Natural killer cell (primary cell): ENCODE measurements at regions not wholly inside any gene's neighbourhood (a gene's known extent, or its start where the extent isn't known, plus 50 kb on each side); places are given as distances from the start of the nearest gene placed in this dataset.

ENCODE experiments used
- ATAC-seq, 3 donors: fragments of 150-1000 bp in 2 of 3; fragments of 200-7000 bp in 1 of 3; cut with Tn5 transposase; 1 replicate in 1 of 3; 2 replicates in 2 of 3; pipeline ENCODE4 v1.10.0; 2021; ENCODE audit warnings: mild to moderate bottlenecking in 2 of 3, moderate library complexity in 2 of 3
- DNase-seq, 2 donors: peaks; one replicate each; pipeline versions ENCODE4 v3.0.0 to v3.0.0-alpha.2; 2013 to 2021; ENCODE audit warnings: mixed read lengths in 1 of 2
- H3K27ac ChIP-seq: one replicate; pipeline ENCODE4 v1.5.1; 2013; ENCODE audit warnings: mild to moderate bottlenecking, low read length
- H3K27me3 ChIP-seq: one replicate; pipeline ENCODE4 v1.6.1; 2013; ENCODE audit warnings: low read length; ENCODE audit not compliant: control insufficient read depth, insufficient read depth
- H3K36me3 ChIP-seq: one replicate; pipeline ENCODE4 v1.6.1; 2013; ENCODE audit warnings: low read length; ENCODE audit not compliant: control insufficient read depth, insufficient read depth
- H3K4me1 ChIP-seq: one replicate; pipeline ENCODE4 v1.6.1; 2013; ENCODE audit warnings: low read length; ENCODE audit not compliant: control insufficient read depth, insufficient read depth
- H3K4me3 ChIP-seq: one replicate; pipeline ENCODE4 v1.5.1; 2013; ENCODE audit warnings: low read length
- H3K9me3 ChIP-seq: one replicate; pipeline ENCODE4 v1.6.1; 2013; ENCODE audit warnings: low read length; ENCODE audit not compliant: control insufficient read depth, insufficient read depth
- H3K27ac Mint-ChIP-seq, 2 donors: one replicate each; pipeline ENCODE4 v1.8.0; 2022; ENCODE audit warnings: mild to moderate bottlenecking in 2 of 2, mixed read lengths in 2 of 2, moderate library complexity in 1 of 2
- H3K27me3 Mint-ChIP-seq, 2 donors: one replicate each; pipeline ENCODE4 v1.8.0; 2022; ENCODE audit warnings: low read depth in 2 of 2, mixed read lengths in 2 of 2
- H3K36me3 Mint-ChIP-seq: one replicate; pipeline ENCODE4 v1.8.0; 2022; ENCODE audit warnings: mixed read lengths
- H3K4me1 Mint-ChIP-seq, 2 donors: one replicate each; pipeline ENCODE4 v1.8.0; 2022; ENCODE audit warnings: mixed read lengths in 2 of 2
- H3K4me3 Mint-ChIP-seq: one replicate; pipeline ENCODE4 v1.8.0; 2022; ENCODE audit warnings: mild to moderate bottlenecking, moderate library complexity, mixed read lengths
- H3K9me3 Mint-ChIP-seq, 2 donors: one replicate each; pipeline ENCODE4 v1.8.0; 2022; ENCODE audit warnings: mixed read lengths in 2 of 2
- WGBS: methylation state at CpG from one replicate; pipeline ENCODE4 v1.1.7; 2013; ENCODE audit warnings: missing lambda C conversion rate; ENCODE audit not compliant: insufficient coverage; 5-methylcytosine and 5-hydroxymethylcytosine counted together
- intact Hi-C: fragments of 100-400 bp; cut with micrococcal nuclease; formaldehyde crosslinking; loops from one replicate; pipeline ENCODE4 v1.14.2; 2022
- TF ChIP-seq, protein P1 (sequence below): fragments of 200-600 bp; IDR thresholded peaks from one replicate; pipeline ENCODE4 v1.8.0; 2022; ENCODE audit warnings: antibody characterized with exemption

GRCh38 chr21:28592205-28592865 is 400.3 kb downstream of the LTN1 start:
- Histone ChIP-seq H3K4me3 (no peak overlapping the region), H3K36me3 (no peaks in the 10 kb centered on the region), H3K4me1 (no peaks in the 10 kb centered on the region), H3K27ac (no peak overlapping the region), H3K27me3 (no peaks in the 10 kb centered on the region), H3K9me3 (no peaks in the 10 kb centered on the region)
- Mint-ChIP-seq H3K36me3 (peaks cover 8% of the 10 kb centered on the region), H3K27ac (no peak overlapping the region), H3K4me3 (no peak overlapping the region), H3K4me1 (peaks cover 9 to 19% of the 10 kb centered on the region in 2 donors), H3K9me3 (no peaks in the 10 kb centered on the region), H3K27me3 (no peaks in the 10 kb centered on the region)
- 85% methylated on average over 6 of the region's 6 CpGs for WGBS
- no peak for ATAC-seq
- TF ChIP-seq, protein P1, sequence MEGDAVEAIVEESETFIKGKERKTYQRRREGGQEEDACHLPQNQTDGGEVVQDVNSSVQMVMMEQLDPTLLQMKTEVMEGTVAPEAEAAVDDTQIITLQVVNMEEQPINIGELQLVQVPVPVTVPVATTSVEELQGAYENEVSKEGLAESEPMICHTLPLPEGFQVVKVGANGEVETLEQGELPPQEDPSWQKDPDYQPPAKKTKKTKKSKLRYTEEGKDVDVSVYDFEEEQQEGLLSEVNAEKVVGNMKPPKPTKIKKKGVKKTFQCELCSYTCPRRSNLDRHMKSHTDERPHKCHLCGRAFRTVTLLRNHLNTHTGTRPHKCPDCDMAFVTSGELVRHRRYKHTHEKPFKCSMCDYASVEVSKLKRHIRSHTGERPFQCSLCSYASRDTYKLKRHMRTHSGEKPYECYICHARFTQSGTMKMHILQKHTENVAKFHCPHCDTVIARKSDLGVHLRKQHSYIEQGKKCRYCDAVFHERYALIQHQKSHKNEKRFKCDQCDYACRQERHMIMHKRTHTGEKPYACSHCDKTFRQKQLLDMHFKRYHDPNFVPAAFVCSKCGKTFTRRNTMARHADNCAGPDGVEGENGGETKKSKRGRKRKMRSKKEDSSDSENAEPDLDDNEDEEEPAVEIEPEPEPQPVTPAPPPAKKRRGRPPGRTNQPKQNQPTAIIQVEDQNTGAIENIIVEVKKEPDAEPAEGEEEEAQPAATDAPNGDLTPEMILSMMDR, result no peak
- intact Hi-C loops, result no loop called here
- no peak for DNase-seq

GRCh38 chr21:28590676-28591075 is 402.0 kb downstream of the LTN1 start:
- WGBS, result 94% methylated on average over 3 of the region's 3 CpGs
- peaks cover 8 to 15% of the 10 kb centered on the region in 2 donors for H3K4me1 Mint-ChIP-seq
- intact Hi-C loops, result no loop called here
- ATAC-seq, result no peak
- peaks cover 8% of the 10 kb centered on the region for H3K36me3 Mint-ChIP-seq
- H3K9me3 Mint-ChIP-seq, result peaks cover 0 to 4% of the 10 kb centered on the region in 2 donors
- Histone ChIP-seq H3K4me3 (no peak overlapping the region), H3K36me3 (no peaks in the 10 kb centered on the region), H3K4me1 (no peaks in the 10 kb centered on the region), H3K27me3 (no peaks in the 10 kb centered on the region), H3K9me3 (no peaks in the 10 kb centered on the region), H3K27ac (no peak overlapping the region)
- TF ChIP-seq, protein P1, result no peak
- DNase-seq, result no peak
- H3K4me3 Mint-ChIP-seq, result no peak overlapping the region
- H3K27ac Mint-ChIP-seq, result no peak overlapping the region
- no peaks in the 10 kb centered on the region for H3K27me3 Mint-ChIP-seq

DNA sequence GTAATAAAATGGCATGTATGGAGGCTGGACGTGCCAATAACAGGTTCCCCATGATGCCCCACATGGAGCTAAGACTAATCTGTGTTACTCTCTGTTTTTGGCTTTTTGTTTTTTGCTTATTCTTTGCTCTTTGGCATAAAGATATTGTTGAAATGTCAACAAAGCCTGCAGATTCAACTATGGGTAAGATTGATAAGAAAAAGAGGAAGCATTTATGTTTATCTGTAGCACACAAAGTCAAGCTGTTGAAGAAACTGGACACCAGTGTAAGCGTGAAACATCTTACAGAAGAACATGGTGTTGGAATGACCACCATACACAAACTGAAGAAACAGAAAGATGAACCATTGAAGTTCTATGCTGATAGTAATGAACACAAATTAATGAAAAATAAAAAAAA is 402.7 kb downstream of the LTN1 start:
- no peak for DNase-seq

More for the DNA sequence above, 402.7 kb downstream of the LTN1 start:
- peaks cover 0 to 6% of the 10 kb centered on the region in 2 donors for H3K9me3 Mint-ChIP-seq
- Histone ChIP-seq H3K4me1 (no peaks in the 10 kb centered on the region), H3K4me3 (no peak overlapping the region), H3K27me3 (no peaks in the 10 kb centered on the region), H3K36me3 (no peaks in the 10 kb centered on the region), H3K27ac (no peak overlapping the region), H3K9me3 (no peaks in the 10 kb centered on the region)
- H3K4me1 Mint-ChIP-seq, result peaks cover 8 to 15% of the 10 kb centered on the region in 2 donors
- H3K4me3 Mint-ChIP-seq, result no peak overlapping the region
- TF ChIP-seq, protein P1, result no peak
- WGBS, result 35% methylated on average over 1 of the region's 2 CpGs
- intact Hi-C loops, result no loop called here
- peaks cover 8% of the 10 kb centered on the region for H3K36me3 Mint-ChIP-seq
- H3K27me3 Mint-ChIP-seq, result no peaks in the 10 kb centered on the region
- H3K27ac Mint-ChIP-seq, result no peak overlapping the region
- no peak for ATAC-seq
